ENCODE measurements at regions not wholly inside any gene's neighbourhood (a gene's known extent, or its start where the extent isn't known, plus 50 kb on each side); places are given as distances from the start of the nearest gene placed in this dataset.

DNA sequence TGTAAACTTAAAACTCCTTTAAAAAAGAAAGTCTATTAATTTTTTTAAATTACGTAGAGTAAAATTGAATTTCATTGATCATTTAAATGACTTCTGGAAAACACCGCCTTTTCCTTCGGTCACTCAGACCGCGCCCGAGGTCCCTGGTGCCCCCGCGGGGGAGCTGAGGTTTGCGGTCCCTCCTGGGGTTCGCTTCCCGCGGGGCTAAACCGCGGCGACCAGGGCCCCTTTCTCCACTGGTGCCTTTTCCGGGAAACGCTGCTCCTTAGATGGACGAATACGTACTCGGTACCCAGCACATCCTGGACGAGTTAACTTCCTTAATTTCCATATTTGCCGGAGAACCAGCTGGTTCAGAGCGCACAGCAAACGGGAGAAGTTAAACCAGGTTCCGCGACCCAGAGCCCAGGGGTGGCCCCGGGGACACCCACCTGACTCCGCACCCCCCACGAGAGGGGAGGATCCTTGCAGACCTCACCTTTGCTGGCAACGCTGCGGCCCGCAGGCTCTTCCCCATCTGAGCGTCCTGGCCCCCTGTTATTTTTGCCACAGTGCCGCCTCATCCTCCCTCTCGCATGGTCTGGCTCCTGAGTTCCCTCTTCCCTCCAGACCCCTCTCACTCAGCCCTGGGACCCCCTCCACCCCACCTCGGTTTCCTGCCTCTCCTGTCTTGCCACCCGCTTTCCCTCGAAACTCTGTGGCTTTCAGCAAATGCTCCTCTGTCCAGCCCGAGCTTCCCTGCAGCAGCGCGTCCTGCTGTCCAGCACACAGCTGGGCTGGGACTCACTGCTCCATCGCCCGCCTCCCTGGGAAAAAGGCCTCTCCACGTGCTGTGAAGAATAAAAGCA, 420.0 kb upstream of the MYT1L start:
- TF ChIP-seq POU5F1 (IDR thresholded peaks at IDR 0.05; ENCODE audit: low read depth, low read length) (no peak), SIRT6 (IDR thresholded peaks at IDR 0.05; ENCODE audit: low read length) (no peak)
- no peak overlapping the region for H2BK5ac ChIP-seq (ENCODE audit: low read depth, low read length)
- H3K4me3 ChIP-seq (ENCODE audit: extremely low read depth in 1 of 4, insufficient read depth in 2 of 4, low read depth in 3 of 4, low read length in 4 of 4) = no peak overlapping the region
- no peak for DNase-seq (ENCODE audit: low read depth in 1 of 2, low spot score in 2 of 2)
- H3K14ac ChIP-seq (ENCODE audit: insufficient read length) = no peak overlapping the region
- no peak overlapping the region for H2AK5ac ChIP-seq (ENCODE audit: low read depth, low read length)
- H3K79me2 ChIP-seq (ENCODE audit: control insufficient read depth in 1 of 2, insufficient read depth in 2 of 2, low read length in 2 of 2) = no peaks in the 10 kb centered on the region
- H3K4me1 ChIP-seq (replicated peaks in 1 of 4; ENCODE audit: control insufficient read depth in 3 of 4, insufficient read depth in 4 of 4, low read length in 3 of 4) = no peaks in the 10 kb centered on the region
- H4K8ac ChIP-seq (ENCODE audit: extremely low read depth, insufficient read depth, low read length) = no peak overlapping the region
- no peaks in the 10 kb centered on the region for H3K79me1 ChIP-seq (ENCODE audit: low read depth, low read length)
- H3K4ac ChIP-seq (replicated peaks; ENCODE audit: insufficient read length, low read depth, low read length) = no peak overlapping the region
- no peak overlapping the region for H2BK120ac ChIP-seq (replicated peaks; ENCODE audit: low read depth, low read length)
- no peak overlapping the region for H3K27ac ChIP-seq (ENCODE audit: low read depth, low read length)
- ChIA-PET CTCF (ENCODE audit: partially characterized antibody) (no interaction called here), POLR2A (ENCODE audit: partially characterized antibody) (no interaction called here)
- no peak overlapping the region for H3K18ac ChIP-seq (ENCODE audit: extremely low read depth, low read length)
- H4K91ac ChIP-seq (replicated peaks; ENCODE audit: insufficient read length, low read length) = no peak overlapping the region
- no peak overlapping the region for H3K4me2 ChIP-seq (ENCODE audit: insufficient read depth in 1 of 2, low read depth in 2 of 2, low read length in 2 of 2)
- no peak overlapping the region for H3K9ac ChIP-seq (replicated peaks in 1 of 4; ENCODE audit: extremely low read depth in 1 of 4, low read depth in 3 of 4, low read length in 3 of 4)
- no peak overlapping the region for H2AFZ ChIP-seq (ENCODE audit: low read length)
- peaks cover 13 to 21% of the 10 kb centered on the region in 2 experiments for H3K9me3 ChIP-seq (ENCODE audit: insufficient read depth in 2 of 2, low read depth in 1 of 2, low read length in 1 of 2)
- peaks cover 8% of the 10 kb centered on the region; the same call in 1 of the 2 replicates for H3K23me2 ChIP-seq (ENCODE audit: low read depth, low read length)
- H3K23ac ChIP-seq (ENCODE audit: insufficient read length) = no peak overlapping the region
- no peak overlapping the region for H4K5ac ChIP-seq (ENCODE audit: insufficient read length, low read depth, low read length)
- H2BK12ac ChIP-seq (ENCODE audit: low read depth, low read length) = no peak overlapping the region
- 95% methylated on average over 39 of the region's 44 CpGs; no CpG with 5 or more reads in 1 of the 2 experiments for WGBS, 2 experiments (ENCODE audit: extremely low coverage in 1 of 2, insufficient coverage in 1 of 2, insufficient read length in 1 of 2, insufficient replicate concordance in 2 of 2, low coverage in 1 of 2, low lambda C conversion rate in 2 of 2, missing lambda C conversion rate in 1 of 2)
- peaks cover 0 to 5% of the 10 kb centered on the region in 2 experiments for H4K20me1 ChIP-seq (replicated peaks in 1 of 2; ENCODE audit: control insufficient read depth in 1 of 2, insufficient read depth in 2 of 2, low read length in 2 of 2)
- no peak overlapping the region for H2BK15ac ChIP-seq (ENCODE audit: low read length)
- H3K27me3 ChIP-seq (replicated peaks in 1 of 4; ENCODE audit: control insufficient read depth in 3 of 4, extremely low read depth in 1 of 4, insufficient read depth in 3 of 4, low read length in 3 of 4) = no peaks in the 10 kb centered on the region
- H2BK20ac ChIP-seq (ENCODE audit: low read length) = no peak overlapping the region
- no peak for FAIRE-seq
- no peaks in the 10 kb centered on the region for H3K36me3 ChIP-seq (ENCODE audit: control insufficient read depth in 2 of 4, insufficient read depth in 4 of 4, low read length in 3 of 4)
- no peak overlapping the region for H3K56ac ChIP-seq (replicated peaks; ENCODE audit: insufficient read length, low read depth, low read length)

Measured in H1 (cell line).